HG02840 (cell line): ENCODE measurements at regions not wholly inside any gene's neighbourhood (a gene's known extent, or its start where the extent isn't known, plus 50 kb on each side); places are given as distances from the start of the nearest gene placed in this dataset.

Experiments used
- ATAC-seq: cut with Tn5 transposase; IDR thresholded peaks from one replicate; pipeline ENCODE4 v1.9.1; 2021; ENCODE audit warnings: mild to moderate bottlenecking, moderate library complexity, moderate number of reproducible peaks; ENCODE audit not compliant: unreplicated experiment, low FRiP score

GRCh38 chr5:92496545-92496944 is 1084.5 kb downstream of the NR2F1-AS1 start:
- ATAC-seq, result no peak

DNA sequence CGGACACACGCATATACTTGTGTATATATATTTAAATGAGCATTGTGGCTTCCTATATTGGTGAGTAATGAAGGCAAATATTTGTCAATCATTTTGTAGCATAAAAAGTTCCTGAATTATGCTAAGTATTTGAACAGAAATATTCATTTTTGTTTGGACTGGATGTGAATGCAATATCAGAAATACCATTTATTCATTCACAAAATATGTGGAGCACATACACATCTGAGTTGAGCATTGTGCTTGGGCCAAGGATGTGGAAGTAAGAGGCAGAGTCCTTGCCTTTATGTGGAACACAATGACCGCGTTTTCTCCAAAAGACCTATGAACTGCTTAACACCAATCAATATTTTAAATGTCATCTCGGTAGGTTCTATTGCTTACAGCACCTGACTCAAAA is 1086.5 kb downstream of the NR2F1-AS1 start:
- ATAC-seq, result no peak

DNA sequence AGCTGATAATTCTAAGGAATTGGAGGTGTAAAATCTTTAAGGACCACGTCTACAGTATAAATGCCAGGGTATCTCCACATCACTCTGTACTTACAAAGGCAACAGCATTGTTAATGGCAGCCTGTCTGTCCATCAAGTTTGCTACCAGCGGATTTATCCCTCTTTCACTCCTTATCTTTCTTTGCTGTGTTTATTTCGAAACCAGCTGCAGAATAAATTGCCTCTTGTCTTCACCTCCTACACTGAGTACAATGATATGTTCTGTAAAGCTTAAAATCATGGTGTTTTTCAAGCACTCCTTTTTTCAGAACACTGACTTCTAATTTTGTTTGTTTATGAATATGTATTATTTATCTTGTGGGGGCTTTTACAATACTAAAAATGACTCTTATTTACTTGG is 1088.1 kb downstream of the NR2F1-AS1 start:
- ATAC-seq, result no peak

- no peak for ATAC-seq
These were observed 1096.5 kb downstream of the NR2F1-AS1 start for GRCh38 chr5:92484484-92484883.

DNA sequence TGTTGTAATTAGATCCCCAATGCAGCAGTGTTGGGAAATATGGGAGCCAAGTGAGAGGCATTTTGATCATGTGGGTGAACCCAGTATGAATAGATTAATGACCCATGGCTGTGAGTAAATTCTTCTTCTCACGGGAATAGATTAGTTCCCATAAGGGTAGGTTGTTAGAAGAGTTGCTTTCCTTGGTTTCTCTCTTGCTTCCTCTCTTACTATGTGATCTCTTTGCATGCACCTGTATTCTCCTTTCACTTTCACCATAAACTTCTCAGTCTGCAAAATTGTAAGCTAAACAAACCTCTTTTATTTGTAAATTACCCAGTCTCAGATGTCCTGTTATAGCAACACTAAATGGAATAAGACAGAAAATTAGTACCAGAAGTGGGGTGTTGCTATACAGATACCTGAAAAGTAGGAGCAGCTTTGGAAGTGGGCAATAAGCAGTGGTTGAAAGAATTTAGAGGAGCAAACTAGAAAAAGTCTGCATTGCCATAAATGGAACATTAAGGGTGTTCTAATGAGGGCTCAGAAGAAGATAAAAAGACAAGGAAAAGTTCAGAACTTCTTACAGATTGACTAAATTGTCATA is 1090.0 kb upstream of the ARRDC3 start:
- ATAC-seq, result no peak

GRCh38 chr5:92471861-92472260 is 1088.7 kb upstream of the ARRDC3 start:
- ATAC-seq, result no peak

DNA sequence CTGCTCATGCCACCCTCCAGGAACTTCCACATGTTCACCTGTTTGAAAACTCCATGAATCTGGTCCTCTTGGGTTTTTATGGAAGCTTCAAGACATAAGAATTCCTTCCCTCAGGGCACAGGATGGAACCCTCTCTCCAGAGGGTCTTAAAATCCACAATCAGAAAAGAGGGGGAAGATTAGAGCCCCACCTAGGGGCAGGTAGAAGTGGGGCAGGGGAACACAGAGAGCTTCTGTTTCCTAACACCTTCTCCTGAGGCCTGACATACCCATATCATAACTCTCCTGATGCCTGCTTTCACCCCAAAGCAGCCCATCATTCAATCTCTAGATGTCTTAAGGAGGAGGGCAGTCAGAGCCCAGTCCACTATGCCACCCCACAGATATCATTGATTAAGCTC is 1087.7 kb upstream of the ARRDC3 start:
- no peak for ATAC-seq

DNA sequence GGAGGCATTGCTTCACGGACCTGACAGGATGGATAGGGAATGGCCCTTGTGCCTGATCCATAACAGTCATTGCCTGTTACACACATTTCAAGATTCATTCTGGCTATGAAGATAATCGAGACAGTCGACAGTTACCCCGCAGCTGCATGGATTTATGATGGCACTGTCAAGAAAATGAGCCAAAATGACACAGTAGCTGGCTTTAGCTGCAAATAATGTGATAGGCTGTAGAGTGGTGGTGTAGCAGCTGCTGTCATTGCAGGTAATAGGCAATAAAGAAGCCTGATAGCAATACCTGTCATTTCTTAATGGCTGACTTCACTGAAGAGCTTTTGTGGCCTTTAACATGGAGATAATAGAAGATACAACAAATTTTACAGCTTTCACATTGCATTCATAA is 1085.2 kb upstream of the ARRDC3 start:
- no peak for ATAC-seq

DNA sequence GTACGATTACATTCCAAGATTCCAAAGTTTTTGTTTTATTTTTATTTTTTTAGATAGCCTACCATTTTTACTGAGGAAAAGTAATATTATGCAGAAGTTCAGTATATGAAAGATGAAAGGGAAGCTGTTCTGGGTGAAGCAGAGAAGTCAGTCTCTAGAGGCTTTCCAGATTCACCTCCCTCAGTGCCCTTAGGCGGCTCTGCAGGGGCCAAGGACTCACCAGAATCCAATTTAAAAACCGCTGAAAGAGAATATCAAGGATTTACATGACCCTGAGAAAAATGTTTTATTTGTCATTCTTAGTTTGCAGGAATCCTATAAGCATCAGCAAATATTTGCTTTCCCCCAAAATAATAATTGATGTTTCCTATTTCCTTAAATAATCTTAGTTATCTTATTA is 1084.6 kb upstream of the ARRDC3 start:
- no peak for ATAC-seq

DNA sequence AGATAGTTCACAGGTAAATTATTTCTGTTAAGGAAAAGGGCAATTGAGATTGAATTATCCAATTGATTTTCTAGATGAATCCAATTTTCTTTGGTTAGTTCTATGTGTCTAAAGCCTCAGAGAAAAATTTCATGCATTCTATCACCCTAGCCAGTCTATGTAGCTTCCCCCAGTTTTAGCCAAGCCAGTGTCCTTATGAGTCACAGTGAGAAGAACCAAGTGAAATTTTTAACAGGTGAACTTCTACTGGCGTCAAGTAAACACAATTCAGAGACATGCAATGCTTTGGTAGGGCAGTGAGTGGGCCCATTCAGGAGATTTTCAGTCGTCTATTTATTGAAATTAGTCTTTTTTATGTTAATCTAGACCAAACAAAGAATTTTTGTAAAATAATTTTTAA is 1077.4 kb upstream of the ARRDC3 start:
- no peak for ATAC-seq

GRCh38 chr5:92459654-92460053 is 1076.5 kb upstream of the ARRDC3 start:
- no peak for ATAC-seq

GRCh38 chr5:92455011-92455410 is 1071.9 kb upstream of the ARRDC3 start:
- ATAC-seq, result peak; percentile 92

GRCh38 chr5:92444888-92445287 is 1061.8 kb upstream of the ARRDC3 start:
- no peak for ATAC-seq

- no peak for ATAC-seq
These were observed 1052.7 kb upstream of the ARRDC3 start for GRCh38 chr5:92435781-92436180.

DNA sequence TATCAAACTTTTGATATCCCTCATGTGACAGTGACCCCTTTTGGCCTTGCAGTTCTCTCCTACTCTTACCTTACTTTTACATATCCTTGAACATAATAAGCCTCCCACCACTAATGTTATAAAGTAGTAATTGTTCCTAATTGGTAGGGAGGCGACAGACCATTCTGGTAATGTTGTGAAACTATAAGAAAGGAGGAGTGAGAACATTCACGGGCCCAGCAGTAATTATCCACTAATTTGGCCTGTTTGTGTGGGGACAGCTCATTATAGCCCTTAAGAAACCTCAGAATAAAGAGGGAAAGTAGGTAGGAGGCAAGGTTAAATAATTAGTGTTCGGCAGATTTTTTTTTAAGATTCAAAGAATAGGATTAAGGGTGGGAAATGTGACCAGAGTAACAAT is 1046.5 kb upstream of the ARRDC3 start:
- no peak for ATAC-seq

DNA sequence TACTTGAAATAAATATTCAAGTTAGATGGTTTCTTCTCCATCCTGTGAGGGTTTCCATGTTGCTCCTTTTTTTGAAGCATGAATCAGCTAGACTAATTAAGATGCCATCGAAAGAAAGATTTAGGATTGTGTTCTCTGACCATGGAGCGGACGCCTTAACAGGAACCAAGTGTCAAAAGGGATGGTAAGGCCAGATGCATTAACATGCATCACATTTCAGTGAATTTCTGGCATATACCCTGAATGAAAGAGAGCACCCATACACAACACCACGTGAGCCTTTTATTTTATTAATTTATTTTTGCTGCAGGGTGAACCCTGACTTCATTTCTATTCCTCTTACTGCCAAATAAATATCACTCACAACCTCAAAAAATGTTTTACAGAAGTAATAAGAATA is 1045.3 kb upstream of the ARRDC3 start:
- no peak for ATAC-seq

GRCh38 chr5:92424785-92425426 is 1041.8 kb upstream of the ARRDC3 start:
- ATAC-seq, result no peak

- ATAC-seq, result no peak
These were observed 1038.8 kb upstream of the ARRDC3 start for GRCh38 chr5:92421942-92422341.

- no peak for ATAC-seq
These were observed 1038.1 kb upstream of the ARRDC3 start for GRCh38 chr5:92421196-92421595.

DNA sequence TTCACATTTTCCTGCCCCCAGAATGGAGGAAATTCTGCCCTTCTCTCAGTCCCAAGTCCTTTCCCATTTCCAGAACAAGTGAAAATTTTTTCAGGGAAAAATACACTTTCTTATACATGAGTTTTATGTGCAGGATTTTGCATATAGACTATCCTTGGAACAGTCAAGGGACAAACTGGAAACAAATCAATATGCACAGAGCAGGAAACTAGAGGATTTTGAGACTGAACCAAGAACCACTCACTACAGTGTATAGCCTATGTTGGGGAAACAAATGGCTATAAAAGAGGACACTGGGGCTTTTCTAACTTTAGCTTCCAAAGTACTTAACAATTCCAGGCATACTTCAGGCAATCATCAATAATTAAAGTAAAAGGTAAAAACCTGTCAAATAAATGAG is 1036.1 kb upstream of the ARRDC3 start:
- ATAC-seq, result no peak

GRCh38 chr5:92418341-92418740 is 1035.2 kb upstream of the ARRDC3 start:
- no peak for ATAC-seq

DNA sequence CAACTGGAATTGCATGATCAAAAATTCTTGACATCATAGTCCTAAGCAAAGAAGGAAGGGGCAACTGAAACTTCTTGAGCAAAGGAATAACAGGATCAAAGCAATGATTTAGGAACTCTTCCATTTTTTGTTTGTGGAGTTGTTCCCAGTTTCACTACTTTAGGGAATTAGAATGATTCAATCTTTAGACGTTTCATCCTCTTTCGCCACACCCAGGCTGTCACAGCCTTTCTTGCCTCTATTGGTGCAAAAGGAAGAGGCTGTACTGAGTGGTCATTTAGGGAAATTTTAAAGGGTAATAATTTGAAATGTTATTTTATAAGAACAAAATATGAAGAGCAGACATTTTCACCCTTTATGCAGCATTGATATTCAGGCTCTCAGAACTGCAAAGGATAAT is 1026.0 kb upstream of the ARRDC3 start:
- ATAC-seq, result no peak
